Stomach (tissue), 4 donors: ENCODE measurements at regions not wholly inside any gene's neighbourhood (a gene's known extent, or its start where the extent isn't known, plus 50 kb on each side); places are given as distances from the start of the nearest gene placed in this dataset.

Experiments
- EP300 ChIP-seq: sonication (generic); formaldehyde crosslinking; IDR thresholded peaks from one replicate; pipeline ENCODE4 v1.6.1; 2017; ENCODE audit warnings: antibody characterized with exemption
- POLR2A ChIP-seq, 4 donors: fragments of 450-650 bp; IDR thresholded peaks; one replicate each; pipeline ENCODE4 v1.6.1; 2016; ENCODE audit warnings: antibody characterized with exemption in 4 of 4, control low read depth in 2 of 4, mild to moderate bottlenecking in 1 of 4, moderate library complexity in 1 of 4
- POLR2AphosphoS5 ChIP-seq, 3 donors: sonication (generic); formaldehyde crosslinking; IDR thresholded peaks; one replicate each; pipeline ENCODE4 v1.6.1; 2016; ENCODE audit warnings: antibody characterized with exemption in 3 of 3
- TF ChIP-seq, protein P1 (sequence below), 7 experiments: fragments of 450-650 bp in 4 of 7; fragments of 200-600 bp in 3 of 7; sonication (generic) in 3 of 7; IDR thresholded peaks; one replicate each; pipeline ENCODE4 v1.5.1; 2016 to 2019; ENCODE audit warnings: antibody characterized with exemption in 7 of 7, control low read depth in 2 of 7, mild to moderate bottlenecking in 1 of 7

DNA sequence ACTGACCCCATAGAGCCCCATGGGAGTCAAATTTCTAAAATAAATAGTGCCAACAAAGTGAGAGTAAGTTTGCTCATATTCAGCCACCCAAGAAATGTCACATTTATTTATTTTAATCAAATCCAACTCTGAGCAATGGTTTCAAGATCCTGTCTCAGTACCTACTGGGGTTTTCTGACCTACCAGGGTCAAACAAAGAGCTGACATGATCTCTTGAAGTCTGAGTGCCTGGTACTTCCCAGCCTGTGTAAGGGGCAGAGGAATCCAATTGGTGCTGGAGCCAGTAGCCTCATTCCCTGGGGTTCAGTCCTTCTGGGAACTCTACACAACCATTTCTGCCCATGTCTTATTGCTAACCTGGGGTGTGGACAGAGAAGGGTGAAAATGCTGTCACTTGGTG lies 104.6 kb upstream of the SERP2 start:
- TF ChIP-seq, protein P1, sequence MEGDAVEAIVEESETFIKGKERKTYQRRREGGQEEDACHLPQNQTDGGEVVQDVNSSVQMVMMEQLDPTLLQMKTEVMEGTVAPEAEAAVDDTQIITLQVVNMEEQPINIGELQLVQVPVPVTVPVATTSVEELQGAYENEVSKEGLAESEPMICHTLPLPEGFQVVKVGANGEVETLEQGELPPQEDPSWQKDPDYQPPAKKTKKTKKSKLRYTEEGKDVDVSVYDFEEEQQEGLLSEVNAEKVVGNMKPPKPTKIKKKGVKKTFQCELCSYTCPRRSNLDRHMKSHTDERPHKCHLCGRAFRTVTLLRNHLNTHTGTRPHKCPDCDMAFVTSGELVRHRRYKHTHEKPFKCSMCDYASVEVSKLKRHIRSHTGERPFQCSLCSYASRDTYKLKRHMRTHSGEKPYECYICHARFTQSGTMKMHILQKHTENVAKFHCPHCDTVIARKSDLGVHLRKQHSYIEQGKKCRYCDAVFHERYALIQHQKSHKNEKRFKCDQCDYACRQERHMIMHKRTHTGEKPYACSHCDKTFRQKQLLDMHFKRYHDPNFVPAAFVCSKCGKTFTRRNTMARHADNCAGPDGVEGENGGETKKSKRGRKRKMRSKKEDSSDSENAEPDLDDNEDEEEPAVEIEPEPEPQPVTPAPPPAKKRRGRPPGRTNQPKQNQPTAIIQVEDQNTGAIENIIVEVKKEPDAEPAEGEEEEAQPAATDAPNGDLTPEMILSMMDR (IDR thresholded peaks at IDR 0.05), result no peak
- TF ChIP-seq POLR2AphosphoS5 (IDR thresholded peaks at IDR 0.05) (no peak), EP300 (no peak), POLR2A (IDR thresholded peaks at IDR 0.05) (no peak)
